ENCODE measurements at regions not wholly inside any gene's neighbourhood (a gene's known extent, or its start where the extent isn't known, plus 50 kb on each side); places are given as distances from the start of the nearest gene placed in this dataset.

DNA sequence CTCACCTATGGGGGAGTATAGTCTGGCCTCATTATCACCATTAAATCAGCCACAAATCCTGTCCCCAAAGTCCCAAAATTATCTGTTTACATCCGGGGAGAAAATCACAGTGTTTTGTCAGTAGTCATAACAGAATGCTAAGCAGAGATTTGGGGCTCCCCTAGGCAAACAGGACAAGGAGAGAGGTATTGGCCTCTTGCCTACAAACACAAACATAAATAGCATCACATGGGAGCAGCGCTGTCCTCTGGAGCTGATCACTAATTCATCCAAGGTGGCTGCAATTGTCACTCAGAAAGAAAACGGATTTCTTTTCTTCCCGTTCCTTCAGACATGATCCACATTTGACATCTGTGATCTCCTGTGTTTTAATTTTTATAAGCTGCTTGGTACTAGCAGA, 1028.1 kb downstream of the NTRK3 start:
- Histone ChIP-seq H3K36me3 (no peaks in the 10 kb centered on the region), H3K4me3 (no peak overlapping the region), H3K27me3 (no peaks in the 10 kb centered on the region), H3K9me3 (ENCODE audit: low read depth) (no peaks in the 10 kb centered on the region), H3K4me1 (ENCODE audit: low read depth) (no peaks in the 10 kb centered on the region), H3K27ac (no peak overlapping the region)
- TF ChIP-seq, protein P1, sequence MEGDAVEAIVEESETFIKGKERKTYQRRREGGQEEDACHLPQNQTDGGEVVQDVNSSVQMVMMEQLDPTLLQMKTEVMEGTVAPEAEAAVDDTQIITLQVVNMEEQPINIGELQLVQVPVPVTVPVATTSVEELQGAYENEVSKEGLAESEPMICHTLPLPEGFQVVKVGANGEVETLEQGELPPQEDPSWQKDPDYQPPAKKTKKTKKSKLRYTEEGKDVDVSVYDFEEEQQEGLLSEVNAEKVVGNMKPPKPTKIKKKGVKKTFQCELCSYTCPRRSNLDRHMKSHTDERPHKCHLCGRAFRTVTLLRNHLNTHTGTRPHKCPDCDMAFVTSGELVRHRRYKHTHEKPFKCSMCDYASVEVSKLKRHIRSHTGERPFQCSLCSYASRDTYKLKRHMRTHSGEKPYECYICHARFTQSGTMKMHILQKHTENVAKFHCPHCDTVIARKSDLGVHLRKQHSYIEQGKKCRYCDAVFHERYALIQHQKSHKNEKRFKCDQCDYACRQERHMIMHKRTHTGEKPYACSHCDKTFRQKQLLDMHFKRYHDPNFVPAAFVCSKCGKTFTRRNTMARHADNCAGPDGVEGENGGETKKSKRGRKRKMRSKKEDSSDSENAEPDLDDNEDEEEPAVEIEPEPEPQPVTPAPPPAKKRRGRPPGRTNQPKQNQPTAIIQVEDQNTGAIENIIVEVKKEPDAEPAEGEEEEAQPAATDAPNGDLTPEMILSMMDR (IDR thresholded peaks at IDR 0.05; ENCODE audit: low read depth, low read length) = no peak
- DNase-seq (ENCODE audit: low read depth in 1 of 2, low spot score in 1 of 2) = no peak

DNA sequence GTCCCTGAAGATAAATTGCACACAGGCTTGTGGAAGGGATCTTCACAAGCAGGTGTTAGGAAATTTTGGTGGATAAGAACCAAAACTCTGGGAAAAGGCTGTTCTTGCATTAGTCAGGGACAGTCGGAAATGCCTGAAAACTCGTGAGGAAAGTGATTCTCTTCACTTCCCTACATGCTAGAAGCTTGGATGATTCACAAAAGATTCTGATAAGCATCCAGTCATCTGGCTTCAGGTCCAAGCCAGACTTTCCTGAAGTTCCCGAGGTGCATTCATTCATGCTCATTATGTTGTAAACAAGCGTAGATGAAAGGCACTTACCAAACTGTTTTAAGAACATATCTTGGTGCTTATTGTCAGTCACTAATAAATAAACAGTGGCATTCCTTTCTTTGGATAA, 1028.7 kb downstream of the NTRK3 start:
- Histone ChIP-seq H3K4me1 (ENCODE audit: low read depth) (no peaks in the 10 kb centered on the region), H3K27ac (no peak overlapping the region), H3K9me3 (ENCODE audit: low read depth) (no peaks in the 10 kb centered on the region), H3K36me3 (no peaks in the 10 kb centered on the region), H3K4me3 (no peak overlapping the region), H3K27me3 (no peaks in the 10 kb centered on the region)
- TF ChIP-seq, protein P1 (IDR thresholded peaks at IDR 0.05; ENCODE audit: low read depth, low read length) = no peak
- no peak for DNase-seq (ENCODE audit: low read depth in 1 of 2, low spot score in 1 of 2)

DNA sequence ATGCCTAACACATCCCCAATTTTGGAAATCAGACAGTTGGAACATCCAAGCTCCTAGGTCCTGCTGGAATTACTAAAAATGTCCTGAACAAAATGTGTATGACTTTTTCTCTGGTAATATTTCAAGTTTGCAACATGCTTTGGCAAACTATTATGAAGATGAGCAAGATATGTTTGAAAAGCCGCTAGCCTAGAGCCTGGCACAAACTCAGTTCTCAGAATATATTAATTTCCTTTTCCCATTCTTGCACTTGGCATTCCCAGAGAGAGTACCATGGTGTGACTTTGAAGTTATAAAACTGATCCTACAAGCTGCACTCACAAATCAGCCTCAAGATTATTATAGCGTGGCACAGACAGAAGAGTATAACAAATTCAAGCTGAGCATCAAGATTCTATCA, 1031.1 kb downstream of the NTRK3 start:
- no peak overlapping the region for H3K27ac ChIP-seq
- TF ChIP-seq, protein P1 (IDR thresholded peaks at IDR 0.05; ENCODE audit: low read depth, low read length) = no peak
- H3K27me3 ChIP-seq = no peaks in the 10 kb centered on the region
- no peaks in the 10 kb centered on the region for H3K36me3 ChIP-seq
- no peaks in the 10 kb centered on the region for H3K4me1 ChIP-seq (ENCODE audit: low read depth)
- no peak for DNase-seq (ENCODE audit: low read depth in 1 of 2, low spot score in 1 of 2)
- H3K4me3 ChIP-seq = no peak overlapping the region
- no peaks in the 10 kb centered on the region for H3K9me3 ChIP-seq (ENCODE audit: low read depth)

DNA sequence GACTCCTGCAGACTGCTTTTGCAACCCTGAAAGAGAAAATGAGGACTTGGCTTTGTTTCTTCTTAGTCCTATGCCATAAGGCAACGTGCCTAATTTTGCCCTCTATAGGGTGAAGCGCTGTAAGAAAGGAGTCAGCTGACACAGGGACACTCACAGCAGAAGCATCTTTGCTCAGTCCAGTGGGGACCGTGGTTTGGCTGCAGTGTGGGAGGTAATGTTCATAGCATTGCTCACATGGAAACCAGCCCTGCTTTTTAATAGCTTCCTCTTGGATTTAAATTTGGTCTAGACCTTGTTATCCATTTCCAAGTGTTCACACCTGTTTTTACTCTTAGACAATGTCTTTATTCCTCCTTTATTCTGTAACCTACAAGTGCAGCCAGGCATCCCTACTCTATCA, 1032.1 kb downstream of the NTRK3 start:
- Histone ChIP-seq H3K27ac (no peak overlapping the region), H3K36me3 (no peaks in the 10 kb centered on the region), H3K4me1 (ENCODE audit: low read depth) (no peaks in the 10 kb centered on the region), H3K27me3 (no peaks in the 10 kb centered on the region), H3K4me3 (no peak overlapping the region), H3K9me3 (ENCODE audit: low read depth) (no peaks in the 10 kb centered on the region)
- TF ChIP-seq, protein P1 (IDR thresholded peaks at IDR 0.05; ENCODE audit: low read depth, low read length) = no peak
- DNase-seq (ENCODE audit: low read depth in 1 of 2, low spot score in 1 of 2) = no peak

DNA sequence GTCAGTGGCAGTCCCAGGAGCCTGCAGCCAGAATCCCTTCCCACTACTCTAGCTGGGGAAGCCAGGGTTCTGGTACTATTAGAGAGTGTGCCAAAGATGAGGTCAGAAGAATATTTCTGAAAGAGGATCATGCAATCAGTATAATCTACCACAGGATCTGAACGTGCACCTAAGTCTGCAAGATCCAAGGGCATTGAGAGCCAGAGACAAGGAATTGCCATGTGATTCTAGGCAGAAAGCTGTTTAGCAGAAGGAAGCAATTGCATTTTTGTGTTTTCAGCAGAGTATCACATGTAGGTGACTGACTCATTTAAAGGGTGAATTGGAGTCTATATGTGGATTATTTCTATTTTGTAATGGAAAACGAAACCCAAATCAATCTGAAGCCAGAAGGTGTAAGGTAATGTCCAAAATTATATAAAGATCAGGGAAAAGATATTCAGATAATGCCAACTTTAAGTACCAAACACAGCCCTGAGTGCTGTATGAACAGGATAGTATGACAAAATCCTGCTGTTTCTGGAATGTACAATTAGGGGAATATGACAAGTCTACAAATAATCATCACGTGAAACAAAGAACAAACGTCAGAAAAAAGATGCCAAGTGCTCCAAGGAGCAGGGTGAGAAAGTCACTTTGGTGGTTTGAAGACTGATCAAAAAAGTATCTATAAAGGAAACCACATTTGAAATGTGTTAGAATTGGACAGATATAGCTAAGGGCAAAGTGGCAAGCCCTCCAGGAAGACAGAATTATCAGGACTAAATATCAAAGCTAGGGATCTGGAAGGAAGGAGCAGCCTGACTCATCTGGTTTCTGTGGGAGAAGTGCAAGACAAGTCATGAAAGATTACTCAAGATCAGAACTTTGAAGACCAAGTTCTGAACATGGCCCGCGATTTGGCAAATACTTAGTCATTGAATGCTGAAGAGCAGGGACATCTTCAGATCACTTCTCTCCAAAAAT, 1036.6 kb downstream of the NTRK3 start:
- DNase-seq (ENCODE audit: low read depth in 1 of 2, low spot score in 1 of 2) = no peak

More for the DNA sequence above, 1036.6 kb downstream of the NTRK3 start:
- TF ChIP-seq, protein P1 (IDR thresholded peaks at IDR 0.05; ENCODE audit: low read depth, low read length) = no peak
- Histone ChIP-seq H3K27me3 (no peaks in the 10 kb centered on the region), H3K9me3 (ENCODE audit: low read depth) (no peaks in the 10 kb centered on the region), H3K4me3 (no peak overlapping the region), H3K4me1 (ENCODE audit: low read depth) (no peaks in the 10 kb centered on the region), H3K36me3 (no peaks in the 10 kb centered on the region), H3K27ac (no peak overlapping the region)

Measured in cardiac muscle cell (in vitro differentiated cells and primary cell).